Endothelial cell (in vitro differentiated cells): ENCODE measurements at regions not wholly inside any gene's neighbourhood (a gene's known extent, or its start where the extent isn't known, plus 50 kb on each side); places are given as distances from the start of the nearest gene placed in this dataset.
"Not testable (repeated sequence)": the region's sequence is repeated elsewhere in the genome, so short reads cannot be mapped to it uniquely, and the experiment has no call there.

Experiments
- DNase-seq: peaks from one replicate; pipeline ENCODE4 v3.0.0; 2021; ENCODE audit warnings: low spot score
- H3K27ac Mint-ChIP-seq: one replicate; pipeline ENCODE4 v1.8.0; 2021; ENCODE audit warnings: mixed read lengths, inconsistent platforms; ENCODE audit not compliant: unreplicated experiment
- H3K27me3 Mint-ChIP-seq: one replicate; pipeline ENCODE4 v1.8.0; 2021; ENCODE audit warnings: mild to moderate bottlenecking, moderate library complexity, mixed read lengths, inconsistent platforms; ENCODE audit not compliant: unreplicated experiment
- H3K36me3 Mint-ChIP-seq: one replicate; pipeline ENCODE4 v1.8.0; 2021; ENCODE audit warnings: mild to moderate bottlenecking, low read depth, mixed read lengths, inconsistent platforms; ENCODE audit not compliant: unreplicated experiment
- H3K4me1 Mint-ChIP-seq: one replicate; pipeline ENCODE4 v1.8.0; 2021; ENCODE audit warnings: mild to moderate bottlenecking, mixed read lengths, inconsistent platforms; ENCODE audit not compliant: unreplicated experiment
- H3K4me3 Mint-ChIP-seq: one replicate; pipeline ENCODE4 v1.8.0; 2021; ENCODE audit warnings: mild to moderate bottlenecking, mixed read lengths, inconsistent platforms; ENCODE audit not compliant: unreplicated experiment
- H3K9me3 Mint-ChIP-seq: one replicate; pipeline ENCODE4 v1.8.0; 2021; ENCODE audit warnings: mixed read lengths, inconsistent platforms; ENCODE audit not compliant: unreplicated experiment
- TF ChIP-seq, protein P1 (sequence below): fragments of 200-600 bp; sonication (generic); IDR thresholded peaks from one replicate; pipeline ENCODE4 v1.5.0; 2021; ENCODE audit warnings: antibody characterized with exemption; ENCODE audit not compliant: unreplicated experiment

GRCh38 chr14:58915646-58916045 is 272.8 kb upstream of the DAAM1 start:
- no peaks in the 10 kb centered on the region for H3K9me3 Mint-ChIP-seq
- H3K36me3 Mint-ChIP-seq = no peaks in the 10 kb centered on the region
- H3K27me3 Mint-ChIP-seq = no peaks in the 10 kb centered on the region
- H3K4me3 Mint-ChIP-seq = no peak overlapping the region
- TF ChIP-seq, protein P1, sequence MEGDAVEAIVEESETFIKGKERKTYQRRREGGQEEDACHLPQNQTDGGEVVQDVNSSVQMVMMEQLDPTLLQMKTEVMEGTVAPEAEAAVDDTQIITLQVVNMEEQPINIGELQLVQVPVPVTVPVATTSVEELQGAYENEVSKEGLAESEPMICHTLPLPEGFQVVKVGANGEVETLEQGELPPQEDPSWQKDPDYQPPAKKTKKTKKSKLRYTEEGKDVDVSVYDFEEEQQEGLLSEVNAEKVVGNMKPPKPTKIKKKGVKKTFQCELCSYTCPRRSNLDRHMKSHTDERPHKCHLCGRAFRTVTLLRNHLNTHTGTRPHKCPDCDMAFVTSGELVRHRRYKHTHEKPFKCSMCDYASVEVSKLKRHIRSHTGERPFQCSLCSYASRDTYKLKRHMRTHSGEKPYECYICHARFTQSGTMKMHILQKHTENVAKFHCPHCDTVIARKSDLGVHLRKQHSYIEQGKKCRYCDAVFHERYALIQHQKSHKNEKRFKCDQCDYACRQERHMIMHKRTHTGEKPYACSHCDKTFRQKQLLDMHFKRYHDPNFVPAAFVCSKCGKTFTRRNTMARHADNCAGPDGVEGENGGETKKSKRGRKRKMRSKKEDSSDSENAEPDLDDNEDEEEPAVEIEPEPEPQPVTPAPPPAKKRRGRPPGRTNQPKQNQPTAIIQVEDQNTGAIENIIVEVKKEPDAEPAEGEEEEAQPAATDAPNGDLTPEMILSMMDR = no peak
- no peaks in the 10 kb centered on the region for H3K4me1 Mint-ChIP-seq
- no peak for DNase-seq
- no peak overlapping the region for H3K27ac Mint-ChIP-seq

DNA sequence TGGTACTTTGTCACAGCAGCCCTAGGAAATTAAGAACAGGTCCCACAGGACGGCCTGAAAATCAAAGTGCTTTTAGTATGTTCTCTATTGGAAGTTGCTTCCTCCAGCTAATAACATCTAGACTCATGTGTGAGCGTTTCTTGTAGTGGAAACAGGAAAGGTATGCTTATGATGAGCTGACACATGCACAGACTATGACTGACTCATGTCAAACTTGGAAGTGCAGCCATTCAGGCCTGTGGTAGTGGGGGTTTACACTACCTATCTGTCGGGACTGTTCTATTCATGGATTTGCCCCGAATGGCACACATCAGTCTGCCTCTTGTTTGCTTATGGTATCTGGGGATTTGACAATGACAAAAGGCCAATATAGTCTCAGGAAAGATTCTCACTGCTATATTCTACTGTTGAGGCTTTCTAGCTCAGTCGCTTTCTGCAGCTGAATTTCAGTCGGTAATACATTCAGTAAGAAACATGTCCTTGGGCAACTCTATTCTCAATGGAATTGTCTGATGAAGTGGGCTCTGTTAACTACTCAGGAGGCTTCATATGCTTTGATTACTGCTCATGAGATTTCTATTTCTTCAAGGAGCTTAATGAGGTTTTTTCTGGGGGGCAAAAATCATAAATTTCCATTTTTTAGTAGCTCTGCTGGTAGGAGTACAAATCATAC is 270.3 kb upstream of the DAAM1 start:
- Mint-ChIP-seq H3K27ac (no peak overlapping the region), H3K27me3 (no peaks in the 10 kb centered on the region), H3K4me3 (no peak overlapping the region), H3K9me3 (no peaks in the 10 kb centered on the region), H3K36me3 (no peaks in the 10 kb centered on the region), H3K4me1 (no peaks in the 10 kb centered on the region)
- no peak for DNase-seq
- TF ChIP-seq, protein P1 = no peak

DNA sequence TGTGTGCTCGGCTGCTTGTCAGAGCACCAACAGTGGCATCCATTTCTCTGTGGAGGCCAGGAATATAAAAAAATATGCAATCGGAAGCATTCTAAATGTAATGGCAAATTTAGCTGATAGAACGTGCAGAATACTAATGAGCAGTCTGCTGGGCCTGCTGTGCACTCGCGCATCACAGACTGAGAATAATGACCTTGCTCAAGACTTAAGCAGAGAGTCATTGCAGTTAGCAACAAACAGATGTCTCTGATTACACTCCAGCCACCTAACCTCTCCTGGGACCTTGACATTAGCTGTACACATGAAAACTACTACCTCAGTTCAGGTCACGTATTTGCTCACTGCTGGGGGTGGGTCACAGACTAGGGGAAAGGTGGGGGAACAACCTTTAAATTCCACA is 269.2 kb upstream of the DAAM1 start:
- H3K4me1 Mint-ChIP-seq = no peaks in the 10 kb centered on the region
- TF ChIP-seq, protein P1 = no peak
- DNase-seq = no peak
- H3K27me3 Mint-ChIP-seq = no peaks in the 10 kb centered on the region
- H3K9me3 Mint-ChIP-seq = no peaks in the 10 kb centered on the region
- H3K4me3 Mint-ChIP-seq = no peak overlapping the region
- H3K36me3 Mint-ChIP-seq = no peaks in the 10 kb centered on the region
- H3K27ac Mint-ChIP-seq = no peak overlapping the region

DNA sequence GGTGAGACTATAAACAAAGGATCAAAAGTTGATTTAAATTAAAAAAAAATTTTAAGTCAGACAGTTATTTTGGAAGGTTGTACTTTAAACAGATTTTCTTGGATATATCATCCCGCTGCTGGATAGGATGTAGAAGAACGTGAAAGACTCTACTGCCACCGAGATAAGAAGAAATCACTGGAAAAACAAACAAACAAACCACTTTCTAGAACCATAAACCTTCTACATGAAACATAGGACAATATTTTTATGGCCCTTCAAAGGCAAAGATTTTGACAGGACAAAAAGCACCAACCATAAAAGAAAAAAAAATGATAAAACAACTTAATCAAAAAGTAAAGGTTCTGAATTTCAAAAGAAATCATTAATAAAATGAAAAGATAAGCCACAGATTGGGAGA is 268.2 kb upstream of the DAAM1 start:
- Mint-ChIP-seq H3K4me3 (no peak overlapping the region), H3K27ac (no peak overlapping the region), H3K27me3 (no peaks in the 10 kb centered on the region), H3K9me3 (no peaks in the 10 kb centered on the region), H3K36me3 (no peaks in the 10 kb centered on the region), H3K4me1 (no peaks in the 10 kb centered on the region)
- TF ChIP-seq, protein P1 = no peak
- DNase-seq = no peak

- DNase-seq, H3K9me3 Mint-ChIP-seq, H3K27me3 Mint-ChIP-seq, H3K36me3 Mint-ChIP-seq, H3K4me3 Mint-ChIP-seq, H3K4me1 Mint-ChIP-seq, H3K27ac Mint-ChIP-seq: not testable (repeated sequence)
These were observed 266.1 kb upstream of the DAAM1 start for GRCh38 chr14:58922201-58922940.
